Stimulated activated CD4-positive, alpha-beta T cell treated with anti-CD3 and anti-CD28 coated beads, Interleukin-12 subunit alpha, Interleukin-12 subunit beta, amount 100 ng/mL, for 4 hours (primary cell): ENCODE measurements at regions not wholly inside any gene's neighbourhood (a gene's known extent, or its start where the extent isn't known, plus 50 kb on each side); places are given as distances from the start of the nearest gene placed in this dataset.
"Not testable (repeated sequence)": the region's sequence is repeated elsewhere in the genome, so short reads cannot be mapped to it uniquely, and the experiment has no call there.

Experiments used
- DNase-seq: peaks from one replicate; pipeline ENCODE4 v3.0.0-alpha.2; 2020

DNA sequence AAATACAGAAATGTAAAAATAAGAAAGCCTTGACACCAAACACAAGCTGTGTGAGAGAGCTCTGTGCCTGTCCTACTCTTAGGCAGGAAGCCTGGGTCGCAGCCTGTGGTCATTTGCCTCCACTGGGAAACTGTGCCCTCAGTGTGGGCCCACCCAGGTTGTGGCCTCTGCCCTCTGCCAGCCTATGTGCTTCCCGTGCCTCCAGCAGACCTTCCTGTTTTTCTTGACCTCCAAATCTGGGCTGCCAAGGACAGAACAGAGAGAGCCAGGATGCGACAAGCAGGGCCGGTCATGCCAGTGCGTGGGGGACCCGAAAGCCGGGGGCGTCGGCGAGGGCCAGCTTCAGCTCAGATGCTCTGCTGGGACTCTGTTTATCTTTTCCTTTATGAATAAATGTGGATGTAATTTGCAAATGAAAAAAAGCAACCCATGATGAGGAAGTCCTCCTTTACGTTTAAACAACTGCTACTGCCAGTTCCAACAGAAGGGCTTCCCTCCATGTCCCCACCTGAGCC lies 189.2 kb upstream of the EXOC2 start:
- no peak for DNase-seq

DNA sequence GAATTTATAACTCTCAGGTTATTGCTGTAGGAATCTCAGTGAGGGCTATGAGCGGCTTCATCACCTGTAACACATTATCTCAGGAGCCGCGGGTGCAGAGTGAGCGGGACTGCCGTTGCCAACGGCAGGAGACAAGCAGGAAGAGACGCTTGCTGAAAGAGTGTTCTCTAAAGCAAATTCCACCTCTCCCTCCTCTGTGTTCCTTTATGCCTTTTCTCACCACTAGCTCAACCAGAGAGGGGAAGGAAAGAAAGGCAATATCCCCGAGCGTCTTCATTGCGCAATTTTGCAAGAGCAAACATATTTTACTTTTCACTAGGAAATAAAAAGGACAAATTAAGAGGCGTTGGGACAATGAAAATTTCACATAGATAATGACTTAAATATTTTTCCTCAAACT lies 185.2 kb upstream of the EXOC2 start:
- no peak for DNase-seq

DNA sequence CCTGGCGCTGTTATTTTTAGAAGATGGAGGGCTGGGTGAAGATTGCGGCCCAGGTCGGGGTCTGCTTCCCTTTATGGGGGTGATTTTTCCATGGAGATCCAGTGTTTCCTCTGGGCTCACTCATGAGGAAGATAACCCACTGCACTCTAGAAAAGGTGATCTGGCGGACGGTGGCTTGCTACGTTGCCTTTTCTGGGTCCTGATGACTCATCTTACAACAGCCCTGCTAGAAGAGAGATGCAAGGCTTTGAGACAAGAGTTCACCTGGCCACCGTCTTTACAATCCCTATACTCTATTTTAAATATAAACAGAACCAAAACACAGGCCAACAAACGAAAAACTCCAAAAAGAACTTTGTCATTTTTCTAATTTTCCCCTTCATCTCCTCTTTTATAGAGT lies 182.1 kb upstream of the EXOC2 start:
- DNase-seq, result no peak

DNA sequence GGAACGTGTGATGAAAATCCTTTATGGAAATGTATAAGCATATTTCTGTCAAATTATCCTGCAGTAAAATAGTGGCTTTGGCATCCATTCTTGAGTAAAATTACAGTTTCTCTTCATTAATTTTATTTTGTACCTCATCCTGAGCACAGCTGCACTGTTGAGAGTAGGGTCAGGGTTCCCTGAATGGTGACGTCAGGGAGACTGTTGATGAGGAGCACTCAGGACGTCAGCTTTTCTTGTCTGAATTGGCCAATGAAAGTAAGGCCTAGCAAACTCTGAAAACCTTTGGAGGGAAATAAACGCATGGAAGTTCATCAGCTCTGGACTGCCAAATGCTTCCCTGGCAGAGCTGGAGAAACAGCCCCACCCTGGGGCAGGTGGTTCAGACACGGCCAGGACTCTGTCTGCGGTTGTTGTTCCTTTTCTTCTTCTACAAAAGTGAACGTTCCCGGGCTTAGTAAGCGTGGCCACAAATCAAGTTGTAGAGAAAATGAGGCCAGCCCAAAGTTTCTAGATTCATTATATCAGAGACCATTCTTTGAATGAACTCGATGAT lies 179.7 kb upstream of the EXOC2 start:
- DNase-seq, result no peak

DNA sequence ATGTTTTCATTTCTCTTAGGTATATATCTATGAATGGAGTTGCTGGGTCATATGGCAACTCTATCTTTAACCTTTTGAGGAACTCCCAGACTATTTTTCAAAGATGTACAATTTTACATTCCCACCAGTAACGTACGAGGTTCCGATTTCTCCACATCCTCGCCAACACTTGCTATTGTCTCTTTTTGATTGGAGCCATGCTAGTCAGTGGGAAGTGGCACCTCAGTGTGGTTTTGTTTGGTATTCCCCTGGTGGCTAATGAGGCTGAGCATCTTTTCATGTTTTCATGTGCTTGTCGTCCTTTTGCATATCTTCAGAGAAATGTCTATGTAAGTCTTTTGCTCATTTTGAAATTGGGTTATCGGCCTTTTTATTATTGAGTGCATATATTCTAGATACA lies 178.6 kb upstream of the EXOC2 start:
- no peak for DNase-seq

DNA sequence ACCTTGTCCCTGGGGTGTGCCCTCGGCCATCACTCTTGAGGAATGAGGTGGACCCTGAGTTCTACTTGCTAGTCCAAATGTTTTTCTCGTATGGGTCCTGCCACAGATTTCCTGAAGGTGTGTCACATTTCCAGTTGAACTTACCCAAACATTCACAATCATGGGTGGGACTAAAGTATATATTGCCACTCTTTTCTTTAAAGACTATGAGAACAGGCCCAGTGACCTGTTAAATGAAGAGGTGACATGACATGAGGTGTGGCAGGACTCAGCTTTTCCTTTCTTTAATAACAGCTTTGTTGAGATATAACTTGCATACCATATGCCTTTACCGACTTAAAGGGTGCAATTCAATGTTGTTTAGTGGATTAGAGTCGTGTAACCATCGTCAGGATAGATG lies 177.2 kb upstream of the EXOC2 start:
- DNase-seq, result no peak

DNA sequence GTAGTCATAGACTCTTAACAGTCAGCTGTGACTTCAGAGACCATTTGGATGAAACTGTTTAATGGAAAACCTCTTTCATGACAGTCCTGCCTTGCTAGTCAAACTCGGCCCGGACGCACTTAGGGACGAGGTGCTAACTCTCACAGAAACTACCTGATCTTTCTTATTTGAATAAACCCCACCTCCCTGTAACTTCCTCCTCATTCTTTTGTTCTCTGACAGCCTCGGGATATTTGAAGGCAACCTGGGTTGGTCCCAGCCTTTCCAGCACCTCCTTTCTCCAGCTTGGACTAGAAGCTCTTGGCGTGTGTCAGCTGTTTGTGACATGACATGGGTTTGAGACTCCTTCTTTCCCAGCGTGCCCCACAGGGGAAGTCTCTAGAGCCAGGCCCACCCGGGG lies 175.3 kb upstream of the EXOC2 start:
- no peak for DNase-seq

DNA sequence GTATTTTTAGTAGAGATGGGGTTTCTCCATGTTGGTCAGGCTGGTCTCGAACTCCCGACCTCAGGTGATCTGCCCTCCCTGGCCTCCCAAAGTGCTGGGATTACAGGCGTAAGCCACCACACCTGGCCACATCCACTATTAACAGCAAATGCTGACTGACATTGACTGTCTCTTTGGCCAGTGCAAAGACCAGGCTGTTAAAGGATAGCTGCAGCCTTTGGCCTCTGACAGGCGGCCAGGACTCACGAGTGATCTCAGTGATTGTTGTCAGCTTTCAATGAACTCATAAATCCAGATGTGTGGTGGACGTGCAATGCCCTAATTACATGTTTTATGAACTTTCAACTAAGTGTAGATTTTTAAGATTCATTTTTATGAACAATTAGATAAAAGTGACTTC lies 174.4 kb upstream of the EXOC2 start:
- DNase-seq, result no peak

DNA sequence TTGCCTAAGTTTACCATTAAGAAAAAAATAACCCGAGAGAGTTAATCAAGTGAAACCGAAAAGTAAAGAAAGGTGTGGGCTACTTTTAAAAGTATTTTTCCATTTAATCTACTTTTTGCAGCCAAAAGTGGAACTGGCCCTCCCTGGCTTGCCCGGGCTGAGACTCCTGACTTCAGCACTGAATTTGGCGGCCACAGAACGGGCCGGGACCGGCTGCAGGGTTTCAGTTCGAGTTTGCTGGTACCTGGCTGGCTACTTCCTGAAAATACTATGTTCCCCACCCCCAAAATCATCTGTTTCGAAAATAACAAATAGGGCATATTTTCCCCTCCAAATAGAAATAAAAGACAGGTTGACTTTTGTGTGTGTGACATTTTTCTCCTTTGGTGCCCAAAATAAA lies 173.4 kb upstream of the EXOC2 start:
- DNase-seq, result no peak

DNA sequence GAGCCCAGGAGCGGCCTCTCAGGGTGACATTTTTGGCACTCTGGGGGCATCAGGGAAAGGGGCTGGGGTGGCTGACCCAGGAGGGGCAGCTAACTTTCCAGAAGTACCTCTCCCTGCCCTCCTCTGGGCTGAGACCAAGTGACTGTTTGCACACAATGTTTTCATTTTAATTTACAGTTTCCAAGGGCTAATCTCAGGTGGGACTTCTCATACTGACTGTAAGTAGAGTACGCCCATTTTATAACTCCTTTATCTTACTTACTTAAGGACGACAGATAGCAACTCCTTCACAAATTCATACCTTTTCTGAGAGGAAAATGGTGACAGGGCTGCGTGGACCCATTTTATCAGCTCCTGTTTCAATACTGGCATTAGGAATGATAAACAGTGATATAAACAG lies 172.9 kb upstream of the EXOC2 start:
- no peak for DNase-seq

DNA sequence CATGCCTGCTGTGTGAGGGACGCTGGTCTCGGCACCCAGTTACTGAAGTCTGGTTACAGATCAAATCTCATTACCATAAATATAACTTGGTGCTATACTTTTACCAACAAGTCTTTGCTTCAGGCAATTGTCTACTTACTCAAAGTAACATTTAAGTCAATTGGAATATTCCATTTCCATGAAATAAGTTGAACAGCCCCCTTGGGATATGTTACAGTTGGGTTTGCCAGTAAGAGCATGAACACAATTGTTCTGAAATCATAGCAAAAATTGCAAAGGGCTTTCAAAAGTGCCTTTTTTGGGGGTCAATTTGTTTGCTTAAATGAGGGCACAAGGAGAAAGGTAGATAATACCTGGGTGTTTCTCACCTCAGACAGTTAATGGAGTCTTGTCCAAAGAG lies 170.9 kb upstream of the EXOC2 start:
- DNase-seq, result no peak

DNA sequence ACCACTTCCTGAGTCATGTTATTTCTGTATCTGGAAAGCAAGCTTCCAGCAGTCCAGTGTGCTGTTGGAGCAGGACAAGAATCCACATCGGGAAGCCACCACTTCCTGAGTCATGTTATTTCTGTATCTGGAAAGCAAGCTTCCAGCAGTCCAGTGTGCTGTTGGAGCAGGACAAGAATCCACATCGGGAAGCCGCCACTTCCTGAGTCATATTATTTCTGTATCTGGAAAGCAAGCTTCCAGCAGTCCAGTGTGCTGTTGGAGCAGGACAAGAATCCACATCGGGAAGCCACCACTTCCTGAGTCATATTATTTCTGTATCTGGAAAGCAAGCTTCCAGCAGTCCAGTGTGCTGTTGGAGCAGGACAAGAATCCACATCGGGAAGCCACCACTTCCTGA lies 170.2 kb upstream of the EXOC2 start:
- not testable (repeated sequence) for DNase-seq

DNA sequence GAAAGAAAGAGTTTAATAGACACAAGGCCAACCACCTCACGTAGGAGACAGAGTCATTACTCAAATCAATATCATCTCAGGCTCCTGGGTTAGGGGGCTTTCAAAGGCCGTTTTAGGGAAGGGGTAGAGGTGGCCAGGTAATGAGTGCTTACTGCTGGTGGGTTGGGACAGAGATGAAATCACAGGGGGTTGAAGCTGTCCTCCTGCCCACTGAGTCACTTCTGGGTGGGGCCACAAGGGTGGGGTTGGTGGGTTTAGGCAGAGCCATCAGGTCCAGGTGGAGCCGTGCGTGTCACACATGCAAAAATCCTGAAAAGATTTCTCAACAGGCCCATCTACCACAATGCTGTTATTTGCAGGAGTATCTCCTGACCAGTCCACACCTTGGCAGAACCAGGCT lies 167.0 kb upstream of the EXOC2 start:
- no peak for DNase-seq

DNA sequence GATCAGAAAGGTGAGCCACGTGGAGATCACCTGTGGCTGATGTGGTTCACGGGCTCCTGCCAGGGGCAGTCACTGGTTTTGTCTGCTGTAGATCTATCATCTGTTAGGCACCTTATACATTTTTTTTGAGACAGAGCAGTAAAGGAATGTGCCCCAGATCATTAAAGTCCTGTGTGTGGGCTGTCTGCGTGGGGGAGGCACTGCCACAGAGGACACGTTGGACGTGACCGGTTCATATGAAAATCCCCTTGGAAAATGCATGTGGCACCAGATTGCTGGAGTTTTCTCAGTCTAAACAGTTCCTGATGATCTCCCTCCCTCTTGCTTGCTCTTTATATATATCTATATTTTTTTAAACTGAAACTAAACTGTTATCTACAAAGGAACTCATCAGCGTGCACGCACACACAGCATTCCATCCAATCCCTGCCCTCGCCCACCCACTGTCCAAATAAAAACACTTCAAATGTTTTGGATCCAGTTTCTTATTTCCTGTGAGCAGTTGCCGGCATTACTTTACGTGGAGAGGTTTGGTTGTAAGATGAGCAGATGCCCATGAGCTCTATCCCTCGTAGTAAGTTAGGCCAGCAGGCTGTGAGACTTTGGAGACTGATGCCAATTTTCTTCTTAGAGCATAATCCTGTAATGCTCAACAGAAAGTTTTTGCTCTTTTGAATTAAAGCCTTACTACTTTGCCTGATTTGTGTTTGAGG lies 161.6 kb upstream of the EXOC2 start:
- no peak for DNase-seq

DNA sequence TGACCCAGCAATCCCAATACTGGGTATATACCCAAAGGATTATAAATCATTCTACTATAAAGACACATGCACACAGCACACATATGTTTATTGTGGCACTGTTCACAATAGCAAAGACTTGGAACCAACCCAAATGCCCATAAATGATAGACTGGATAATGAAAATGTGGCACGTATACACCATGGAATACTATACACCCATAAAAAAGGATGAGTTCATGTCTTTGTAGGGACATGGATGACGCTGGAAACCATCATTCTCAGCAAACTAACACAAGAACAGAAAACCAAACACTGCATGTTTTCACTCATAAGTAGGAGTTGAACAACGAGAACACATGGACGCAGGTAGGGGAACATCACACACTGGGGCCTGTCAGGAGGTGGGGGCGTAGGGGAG lies 159.3 kb upstream of the EXOC2 start:
- DNase-seq, result not testable (repeated sequence)

DNA sequence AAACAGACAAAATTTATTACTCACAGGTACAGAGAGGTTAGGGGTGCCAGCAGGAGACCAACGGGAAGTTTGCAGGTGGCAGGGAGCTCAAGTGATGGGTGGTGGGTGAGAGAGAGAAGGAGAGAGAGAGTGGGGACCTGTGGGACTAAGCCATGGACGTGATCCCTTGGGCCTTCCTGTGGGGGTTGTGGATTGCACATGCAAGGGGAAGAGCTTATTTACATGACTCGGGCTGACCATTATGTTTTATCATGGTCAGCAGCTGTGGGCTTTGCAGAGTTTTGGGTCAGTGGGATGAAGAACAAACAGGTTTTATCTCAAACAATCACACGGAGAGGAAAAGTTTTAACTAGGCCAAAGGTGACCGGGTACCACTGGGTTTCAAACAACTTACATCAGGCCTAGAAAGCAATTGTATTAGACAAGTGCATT lies 156.2 kb upstream of the EXOC2 start:
- no peak for DNase-seq

DNA sequence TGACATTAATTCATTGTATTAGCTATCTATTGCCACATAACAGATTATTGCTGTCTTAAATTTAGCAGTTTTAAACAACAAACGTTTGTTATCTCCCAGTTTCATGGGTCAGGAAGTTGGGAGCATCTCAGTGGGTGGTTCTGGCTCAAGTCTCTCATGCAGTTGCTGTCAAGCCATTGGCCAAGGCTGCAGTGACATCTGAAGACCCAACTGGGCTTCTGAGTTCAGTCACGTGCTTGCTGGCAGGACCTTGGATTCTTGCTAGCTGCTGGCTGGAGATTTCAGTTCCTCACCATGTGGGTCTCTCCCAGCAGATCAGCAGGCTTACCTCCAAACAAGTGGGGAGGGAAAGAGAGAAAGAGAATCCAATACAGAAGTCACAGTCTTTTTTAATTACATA lies 152.6 kb upstream of the EXOC2 start:
- no peak for DNase-seq

DNA sequence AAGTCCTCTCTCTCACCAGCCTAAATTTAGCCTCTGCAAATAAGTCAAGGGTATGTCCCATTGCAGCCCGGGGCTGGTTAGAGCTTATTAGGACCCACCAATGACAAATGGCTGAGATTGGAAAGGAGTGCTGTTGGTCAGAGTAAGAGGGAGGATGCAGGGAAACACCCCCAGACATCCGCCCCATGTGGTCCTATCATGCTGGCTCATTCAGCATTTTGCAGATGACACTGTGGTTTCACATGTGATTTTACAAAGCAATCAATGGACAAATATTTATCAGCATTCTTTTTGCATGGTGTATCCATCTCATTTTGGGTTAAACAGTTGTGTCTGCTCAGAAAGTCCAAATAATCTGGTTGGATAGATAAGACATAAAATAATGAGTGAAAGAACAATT lies 152.2 kb upstream of the EXOC2 start:
- DNase-seq, result no peak

DNA sequence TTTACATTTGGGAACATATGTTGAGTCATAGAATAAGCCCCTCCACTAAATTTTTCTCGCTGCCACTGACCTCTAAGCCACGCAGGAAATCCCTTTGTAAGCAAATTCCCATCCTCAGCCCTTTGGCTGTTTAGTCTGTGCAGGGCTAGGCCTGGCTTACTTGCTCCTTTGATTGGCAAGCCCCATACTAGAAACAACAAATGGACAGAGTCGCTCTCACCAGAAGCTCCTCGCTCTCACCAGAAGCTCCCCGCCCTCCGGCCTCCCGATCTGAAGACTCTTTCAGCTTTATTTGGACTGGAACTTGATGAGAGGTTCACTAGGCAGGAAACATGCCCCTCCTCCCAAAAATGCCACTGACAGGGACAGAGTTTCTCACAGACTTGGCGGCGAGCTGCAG lies 149.2 kb upstream of the EXOC2 start:
- no peak for DNase-seq

DNA sequence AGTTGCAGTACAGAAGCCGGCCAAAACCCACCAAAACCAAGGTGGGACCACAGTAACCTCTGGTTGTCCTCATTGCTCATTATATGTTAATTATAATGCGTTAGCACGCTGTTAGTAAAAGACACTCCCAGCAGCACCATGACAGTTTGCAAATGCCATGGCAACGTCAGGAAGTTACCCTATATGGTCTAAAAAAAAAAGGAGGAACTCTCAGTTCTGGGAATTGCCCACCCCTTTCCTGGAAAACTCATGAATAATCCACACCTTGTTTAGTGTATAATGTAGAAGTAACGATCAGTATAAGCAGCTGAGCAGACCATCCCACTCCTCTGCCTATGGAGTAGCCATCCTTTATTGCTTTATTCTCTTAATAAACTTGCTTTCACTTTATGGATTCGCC lies 148.6 kb upstream of the EXOC2 start:
- DNase-seq, result no peak

DNA sequence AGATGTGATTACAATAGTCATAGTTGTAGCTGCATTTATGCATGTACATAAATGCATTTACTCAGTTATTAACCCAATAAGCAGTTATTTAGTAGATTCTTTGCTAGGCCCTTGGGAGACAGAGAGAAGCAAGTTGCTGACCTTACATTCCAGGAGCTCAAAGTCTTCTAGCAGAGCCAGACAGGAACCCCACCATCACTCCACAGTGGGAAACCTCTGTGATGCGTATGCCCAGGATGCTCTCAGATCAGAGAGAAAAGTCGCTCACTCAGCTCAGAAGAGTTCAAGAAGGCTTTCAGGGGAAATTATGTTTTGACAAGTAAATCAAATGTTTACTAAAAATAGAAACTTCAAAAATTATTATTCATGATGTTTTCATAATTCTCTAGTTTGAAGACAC lies 146.3 kb upstream of the EXOC2 start:
- no peak for DNase-seq

DNA sequence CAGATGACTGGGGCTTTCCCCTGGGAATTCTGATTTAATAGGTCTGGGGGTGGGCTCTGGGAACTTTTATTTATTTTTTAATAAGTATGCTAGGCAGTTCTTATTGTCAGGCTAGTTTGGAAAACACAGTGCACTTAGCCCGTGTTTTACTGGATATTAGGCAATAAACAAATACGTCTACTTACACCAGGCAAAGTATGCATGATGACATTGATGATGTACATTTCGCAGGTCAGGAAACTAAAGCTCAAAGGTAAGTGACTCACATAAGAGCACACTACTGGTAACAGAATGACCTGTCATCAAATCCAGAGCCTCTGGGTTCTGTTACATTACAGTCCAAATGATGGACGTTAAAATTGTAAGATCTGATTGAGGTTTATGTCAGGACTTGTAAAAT lies 144.4 kb upstream of the EXOC2 start:
- DNase-seq, result no peak

DNA sequence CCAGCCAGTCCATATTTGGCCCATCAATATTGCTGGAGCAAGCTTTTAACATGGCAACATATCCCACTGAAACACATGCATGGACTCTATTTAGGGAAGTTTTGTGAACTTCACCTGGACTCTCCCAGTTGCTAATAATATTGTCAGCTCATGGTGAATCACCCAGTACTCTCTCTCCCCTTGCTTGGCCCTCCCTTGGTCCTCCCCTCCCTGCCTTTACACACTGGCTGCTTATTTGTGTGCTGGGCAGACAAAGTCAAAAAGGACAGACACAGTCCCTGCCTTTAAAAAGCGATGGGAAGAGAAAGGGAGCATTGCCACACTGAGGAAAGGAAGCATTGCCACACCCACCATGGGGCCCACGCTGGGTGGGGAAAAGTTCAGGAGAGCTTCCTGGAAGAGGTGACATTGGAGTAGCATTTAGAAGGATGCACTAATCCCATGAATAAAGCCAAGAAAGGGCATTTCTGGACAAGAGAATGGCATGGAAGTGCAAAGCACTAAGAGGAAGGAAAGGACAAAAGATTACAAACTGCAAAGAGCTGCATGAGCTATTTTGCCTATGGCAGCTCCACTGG lies 143.4 kb upstream of the EXOC2 start:
- DNase-seq, result no peak

DNA sequence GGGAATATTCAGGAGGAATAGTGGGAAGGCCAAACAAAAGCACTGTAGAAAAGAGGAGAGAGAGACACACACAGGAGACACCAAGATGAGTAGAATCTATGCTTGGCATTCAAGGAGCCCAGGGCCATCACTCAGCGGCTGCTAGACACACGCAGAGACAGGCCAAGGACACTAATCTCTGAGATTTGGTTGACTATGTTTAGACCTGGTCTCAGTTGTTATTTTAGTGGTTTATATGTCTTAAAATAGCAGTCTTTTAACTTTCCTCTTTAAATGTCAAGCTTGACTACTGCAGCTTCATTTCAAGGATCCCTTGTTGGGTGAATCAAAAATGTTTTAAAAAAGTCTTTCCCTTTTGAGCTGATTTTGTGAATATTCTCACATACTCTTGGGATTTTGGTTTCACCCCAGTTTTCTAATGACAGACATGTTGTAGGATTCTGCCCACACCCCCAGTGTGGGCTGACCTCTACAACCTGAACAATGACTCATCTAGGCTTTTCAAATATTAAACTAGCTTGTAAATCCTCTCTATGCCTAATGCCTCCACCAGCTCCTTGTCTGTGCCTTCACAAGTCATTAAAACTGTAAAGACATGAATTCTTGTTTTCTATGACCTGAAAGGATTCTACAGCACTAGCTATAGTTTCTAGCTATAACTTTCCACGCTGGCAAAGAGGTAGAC lies 142.7 kb upstream of the EXOC2 start:
- no peak for DNase-seq
